WI38 (cell line): ENCODE measurements at regions not wholly inside any gene's neighbourhood (a gene's known extent, or its start where the extent isn't known, plus 50 kb on each side); places are given as distances from the start of the nearest gene placed in this dataset.

Experiments used
- H3K4me3 ChIP-seq: 2 replicates; pipeline ENCODE4 v1.5.1; 2011; ENCODE audit warnings: low read depth, mild to moderate bottlenecking, control low read depth, low read length
- CTCF ChIP-seq: IDR thresholded peaks from 2 replicates; pipeline ENCODE4 v1.5.1; 2012; ENCODE audit warnings: low read depth, mild to moderate bottlenecking, control low read depth, low read length

- TF ChIP-seq CTCF = no peak
- no peak overlapping the region for H3K4me3 ChIP-seq
Measured at GRCh38 chr2:43114210-43114609, 112.2 kb downstream of the ZFP36L2 start.

GRCh38 chr2:43111788-43112554 lies 114.4 kb downstream of the ZFP36L2 start:
- H3K4me3 ChIP-seq = no peak overlapping the region
- no peak for TF ChIP-seq CTCF

- no peak for TF ChIP-seq CTCF
- H3K4me3 ChIP-seq = no peak overlapping the region
Measured at GRCh38 chr2:43110442-43110871, 115.9 kb downstream of the ZFP36L2 start.

- no peak for TF ChIP-seq CTCF
Measured at GRCh38 chr2:43109261-43109743, 117.1 kb downstream of the ZFP36L2 start.

GRCh38 chr2:43107679-43108078 lies 118.7 kb downstream of the ZFP36L2 start:
- no peak for TF ChIP-seq CTCF
- H3K4me3 ChIP-seq = no peak overlapping the region

More at GRCh38 chr2:43109261-43109743, 117.1 kb downstream of the ZFP36L2 start:
- no peak overlapping the region for H3K4me3 ChIP-seq

- no peak overlapping the region for H3K4me3 ChIP-seq
- no peak for TF ChIP-seq CTCF
Measured at GRCh38 chr2:43106559-43107527, 119.6 kb downstream of the ZFP36L2 start.
